ENCODE measurements at regions not wholly inside any gene's neighbourhood (a gene's known extent, or its start where the extent isn't known, plus 50 kb on each side); places are given as distances from the start of the nearest gene placed in this dataset.
"Not testable (repeated sequence)": the region's sequence is repeated elsewhere in the genome, so short reads cannot be mapped to it uniquely, and the experiment has no call there.

- FAIRE-seq = no peak
- no peaks in the 10 kb centered on the region for H3K9me3 ChIP-seq
- ATAC-seq = no peak
- ChIA-PET CTCF (interaction anchor here (0.9 kb wide), 1 partner anchor 24 kb away, joined by 3 read pairs; no protein-coding TSS in a partner anchor), POLR2A (no interaction called here)
- no peak overlapping the region for H3K4me3 ChIP-seq
- TF ChIP-seq CEBPB (IDR thresholded peaks at IDR 0.05) = no peak
- TF ChIP-seq MAFK (IDR thresholded peaks at IDR 0.05; ENCODE audit: partially characterized antibody) = peak; percentile 94
- TF ChIP-seq POLR2AphosphoS2 (conservative IDR thresholded peaks at IDR 0.05; ENCODE audit: low read length) = no peak
- TF ChIP-seq KDM5A (IDR thresholded peaks at IDR 0.05) = no peak
- no peak for TF ChIP-seq RARB (CRISPR knock-in tag; IDR thresholded peaks at IDR 0.05)
- no peak for TF ChIP-seq RAD21 (conservative IDR thresholded peaks at IDR 0.05 in 1 of 2, IDR thresholded peaks at IDR 0.05 in 1 of 2)
- TF ChIP-seq NFE2L2 (conservative IDR thresholded peaks at IDR 0.05; ENCODE audit: low read length) = peak; percentile 62
- TF ChIP-seq RFX5 (IDR thresholded peaks at IDR 0.05) = no peak
- TF ChIP-seq EHF (CRISPR knock-in tag; IDR thresholded peaks at IDR 0.05) = no peak
- no peak for TF ChIP-seq E2F6 (IDR thresholded peaks at IDR 0.05; ENCODE audit: borderline replicate concordance, low read depth)
- TF ChIP-seq PHF8 (IDR thresholded peaks at IDR 0.05; ENCODE audit: borderline replicate concordance, low read depth) = no peak
- no peak for TF ChIP-seq HMGXB4 (CRISPR knock-in tag; IDR thresholded peaks at IDR 0.05; ENCODE audit: borderline replicate concordance)
- 70% methylated on average over 4 of the region's 4 CpGs for WGBS (ENCODE audit: missing lambda C conversion rate)
- H3K4me1 ChIP-seq = no peaks in the 10 kb centered on the region
- H3K4me2 ChIP-seq = no peak overlapping the region
- no peak for DNase-seq (ENCODE audit: low read depth in 1 of 2, low spot score in 1 of 2)
- peak overlapping the region; percentile 16 to 39; a peak in 3 of 6 replicates for H3K27ac ChIP-seq
These were observed 195.9 kb downstream of the ANKRD60 start for GRCh38 chr20:58032599-58032998.

- H3K4me1 ChIP-seq; FAIRE-seq; DNase-seq (ENCODE audit: low read depth in 1 of 2, low spot score in 1 of 2); H3K4me3 ChIP-seq; H3K9me3 ChIP-seq; ATAC-seq; H3K4me2 ChIP-seq; H3K27ac ChIP-seq; CTCF ChIA-PET; POLR2A ChIA-PET: not testable (repeated sequence)
- 90% methylated on average over 7 of the region's 7 CpGs for WGBS (ENCODE audit: missing lambda C conversion rate)
These were observed 197.1 kb downstream of the ANKRD60 start for GRCh38 chr20:58031350-58031749.

GRCh38 chr20:58028123-58028522 lies 200.3 kb downstream of the ANKRD60 start:
- ATAC-seq = no peak
- FAIRE-seq = no peak
- Histone ChIP-seq H3K9me3 (no peaks in the 10 kb centered on the region), H3K4me1 (peaks cover 11% of the 10 kb centered on the region; the same call in 1 of the 3 replicates), H3K4me2 (no peak overlapping the region), H3K27ac (no peak overlapping the region), H3K4me3 (no peak overlapping the region)
- ChIA-PET CTCF (interaction anchor here (1.4 to 1.5 kb wide), 2 partner anchors 47 to 70 kb away, joined by 3 to 4 read pairs; no protein-coding TSS in a partner anchor), POLR2A (no interaction called here)
- DNase-seq (ENCODE audit: low read depth in 1 of 2, low spot score in 1 of 2) = no peak
- TF ChIP-seq HES2 (IDR thresholded peaks at IDR 0.05) (no peak), CBX8 (IDR thresholded peaks at IDR 0.05) (no peak), CTCF (IDR thresholded peaks at IDR 0.05) (0 out of 3 replicates have a peak, but pooled peaks have one; percentile 5), RAD21 (conservative IDR thresholded peaks at IDR 0.05 in 1 of 2, IDR thresholded peaks at IDR 0.05 in 1 of 2) (peak in 1 of 2 experiments; percentile 39; a peak in 2 of 5 replicates), ZNF302 (CRISPR knock-in tag; IDR thresholded peaks at IDR 0.05) (no peak), CBX2 (IDR thresholded peaks at IDR 0.05; ENCODE audit: borderline replicate concordance, low read depth) (no peak), ZFP36 (IDR thresholded peaks at IDR 0.05; ENCODE audit: borderline replicate concordance, partially characterized antibody) (no peak), JUN (IDR thresholded peaks at IDR 0.05) (no peak), MAX (IDR thresholded peaks at IDR 0.05) (no peak)
- WGBS (ENCODE audit: missing lambda C conversion rate) = 72% methylated on average over 3 of the region's 3 CpGs

Data from A549 (cell line).